ENCODE measurements at regions not wholly inside any gene's neighbourhood (a gene's known extent, or its start where the extent isn't known, plus 50 kb on each side); places are given as distances from the start of the nearest gene placed in this dataset.

GRCh38 chr2:207216457-207216856 lies 50.7 kb upstream of the KLF7 start:
- no peak for TF ChIP-seq POLR2AphosphoS5 (IDR thresholded peaks at IDR 0.05)
- no peak for TF ChIP-seq POLR2A (IDR thresholded peaks at IDR 0.05)

All from stomach (tissue), 4 donors.